A549 (cell line): ENCODE measurements at regions not wholly inside any gene's neighbourhood (a gene's known extent, or its start where the extent isn't known, plus 50 kb on each side); places are given as distances from the start of the nearest gene placed in this dataset.

Source experiments
- ATAC-seq, 2 experiments: fragments of 200-7000 bp in 1 of 2; fragments of >200 bp in 1 of 2; cut with Nextera tagmentation in 1 of 2; cut with Tn5 transposase in 1 of 2; 3 replicates each; pipeline versions ENCODE4 v1.8.0 to v1.9.1; 2018 to 2020; ENCODE audit warnings: mild to moderate bottlenecking in 1 of 2, moderate library complexity in 1 of 2
- CTCF ChIA-PET: fragments of 300-600 bp; sonication (Branson Sonifier 250); formaldehyde crosslinking; extraction: SDS; loops from one replicate; lab custom pipeline; 2021; ENCODE audit warnings: antibody characterized with exemption, inconsistent platforms; lab: Yijun Ruan, JAX
- POLR2A ChIA-PET: fragments of 350-600 bp; formaldehyde crosslinking; extraction: SDS; loops from one replicate; lab custom pipeline; 2021; ENCODE audit warnings: antibody characterized with exemption, inconsistent platforms; lab: Yijun Ruan, JAX
- DNase-seq, 2 experiments: peaks; one replicate each; pipeline versions ENCODE4 v3.0.0 to v3.0.0-alpha.2; 2011 to 2016; ENCODE audit warnings: low read depth in 1 of 2, low spot score in 1 of 2
- FAIRE-seq: peaks from 2 replicates; lab custom pipeline; 2011; peaks lifted over from hg19 to GRCh38; lab: Jason Lieb, UNC
- H3K27ac ChIP-seq, 2 experiments: fragments of >200 bp; sonication (Bioruptor Twin); formaldehyde crosslinking; 3 replicates each; pipeline ENCODE4 v1.5.1; 2016 to 2017
- H3K4me1 ChIP-seq: fragments of >200 bp; sonication (Bioruptor Twin); formaldehyde crosslinking; 3 replicates; pipeline ENCODE4 v1.6.1; 2016
- H3K4me2 ChIP-seq: fragments of >200 bp; sonication (Bioruptor Twin); formaldehyde crosslinking; 3 replicates; pipeline ENCODE4 v1.6.1; 2016
- H3K4me3 ChIP-seq: fragments of >200 bp; sonication (Bioruptor Twin); formaldehyde crosslinking; 3 replicates; pipeline ENCODE4 v1.5.1; 2016
- H3K9me3 ChIP-seq: fragments of >200 bp; sonication (Bioruptor Twin); formaldehyde crosslinking; 3 replicates; pipeline ENCODE4 v1.6.1; 2016
- ATOH8 ChIP-seq: fragments of 250-450 bp; sonication (Bioruptor Pico); IDR thresholded peaks from 2 replicates; pipeline ENCODE4 v1.5.0; 2020; ENCODE audit warnings: low read depth, mild to moderate bottlenecking, moderate library complexity
- BHLHE40 ChIP-seq: IDR thresholded peaks from 2 replicates; pipeline ENCODE4 v1.6.1; 2012; ENCODE audit warnings: low read depth, low read length, inconsistent platforms
- CBX8 ChIP-seq: fragments of 200-600 bp; sonication (generic); IDR thresholded peaks from 2 replicates; pipeline ENCODE4 v1.6.1; 2016
- CTCF ChIP-seq: fragments of >200 bp; sonication (Bioruptor Twin); formaldehyde crosslinking; IDR thresholded peaks from 3 replicates; pipeline ENCODE4 v1.5.1; 2016
- EHMT2 ChIP-seq: fragments of 200-600 bp; sonication (generic); IDR thresholded peaks from 2 replicates; pipeline ENCODE4 v1.6.1; 2016; ENCODE audit warnings: antibody characterized with exemption, low read depth, mild to moderate bottlenecking, moderate library complexity
- ESRRA ChIP-seq: fragments of 150-350 bp; IDR thresholded peaks from 2 replicates; pipeline ENCODE4 v1.6.1; 2014; ENCODE audit warnings: mild to moderate bottlenecking, low read length, borderline replicate concordance
- HEYL ChIP-seq: fragments of 250-450 bp; sonication (Bioruptor Pico); IDR thresholded peaks from 2 replicates; pipeline ENCODE4 v1.8.0; 2021; ENCODE audit warnings: mild to moderate bottlenecking, moderate library complexity
- HOXA7 ChIP-seq: fragments of 250-450 bp; sonication (Bioruptor Pico); IDR thresholded peaks from 2 replicates; pipeline ENCODE4 v1.5.0; 2020; ENCODE audit warnings: mild to moderate bottlenecking, moderate library complexity
- HOXB13 ChIP-seq: fragments of 250-450 bp; sonication (Bioruptor Pico); IDR thresholded peaks from 2 replicates; pipeline ENCODE4 v1.5.0; 2020; ENCODE audit warnings: low read depth, mild to moderate bottlenecking, moderate library complexity
- MYC ChIP-seq: IDR thresholded peaks from 2 replicates; pipeline ENCODE4 v1.6.1; 2012; ENCODE audit warnings: mild to moderate bottlenecking, inconsistent platforms, low read length, improper control_type of control experiment, borderline replicate concordance
- PBX3 ChIP-seq: IDR thresholded peaks from 2 replicates; pipeline ENCODE4 v1.6.1; 2012
- PHF8 ChIP-seq: fragments of 200-600 bp; sonication (generic); IDR thresholded peaks from 2 replicates; pipeline ENCODE4 v1.6.1; 2016; ENCODE audit warnings: low read depth, mild to moderate bottlenecking, antibody characterized with exemption, moderate library complexity, borderline replicate concordance
- POLR2AphosphoS2 ChIP-seq: conservative IDR thresholded peaks from 2 replicates; pipeline ENCODE4 v1.6.1; 2012; ENCODE audit warnings: low read length, improper control_type of control experiment, inconsistent platforms
- RARB ChIP-seq: fragments of 250-450 bp; sonication (Bioruptor Pico); IDR thresholded peaks from 2 replicates; pipeline ENCODE4 v1.8.0; 2021; ENCODE audit warnings: mild to moderate bottlenecking, moderate library complexity
- RCOR1 ChIP-seq: fragments of 150-350 bp; IDR thresholded peaks from 2 replicates; pipeline ENCODE4 v1.6.1; 2014; ENCODE audit warnings: antibody characterized with exemption, low read length, low read depth
- RFX5 ChIP-seq: fragments of 450-650 bp; IDR thresholded peaks from 2 replicates; pipeline ENCODE4 v1.7.1; 2014; ENCODE audit warnings: antibody characterized with exemption, mild to moderate bottlenecking, moderate library complexity
- ZFP36 ChIP-seq: fragments of 450-650 bp; IDR thresholded peaks from 2 replicates; pipeline ENCODE4 v1.6.1; 2014; ENCODE audit warnings: borderline replicate concordance; ENCODE audit not compliant: partially characterized antibody
- ZNF302 ChIP-seq: fragments of 250-450 bp; sonication (Bioruptor Pico); IDR thresholded peaks from 2 replicates; pipeline ENCODE4 v1.9.0; 2021; ENCODE audit warnings: inconsistent platforms, mild to moderate bottlenecking, moderate library complexity
- WGBS: methylation state at CpG from one replicate; pipeline ENCODE4 v1.1.6; 2017; ENCODE audit errors: missing lambda C conversion rate; 5-methylcytosine and 5-hydroxymethylcytosine counted together

GRCh38 chr3:181626036-181626435 lies 85.7 kb upstream of the SOX2 start:
- no peak for DNase-seq
- CTCF ChIA-PET: no interaction called here
- no peak for FAIRE-seq
- Histone ChIP-seq H3K27ac (no peak overlapping the region), H3K4me2 (no peak overlapping the region), H3K4me1 (no peaks in the 10 kb centered on the region), H3K9me3 (no peaks in the 10 kb centered on the region), H3K4me3 (no peak overlapping the region)
- ATAC-seq: no peak
- POLR2A ChIA-PET: no interaction called here
- WGBS: 20% methylated on average over 1 of the region's 1 CpG
- TF ChIP-seq HEYL (CRISPR knock-in tag) (no peak), ZFP36 (no peak), RFX5 (no peak), HOXA7 (CRISPR knock-in tag) (no peak), RARB (no peak)

- no peaks in the 10 kb centered on the region for H3K9me3 ChIP-seq
- TF ChIP-seq ZNF302 (CRISPR knock-in tag) (no peak), ESRRA (no peak)
- ChIA-PET CTCF (no interaction called here), POLR2A (no interaction called here)
- no peak for FAIRE-seq
- no peak overlapping the region for H3K4me3 ChIP-seq
- H3K4me2 ChIP-seq: no peak overlapping the region
- H3K4me1 ChIP-seq: no peaks in the 10 kb centered on the region
- no peak overlapping the region for H3K27ac ChIP-seq
- peak in 1 of 2 experiments; percentile 30; a peak in 1 of 6 replicates for ATAC-seq
- DNase-seq: peak in 1 of 2 experiments; percentile 9
- 54% methylated on average over 4 of the region's 4 CpGs for WGBS
Measured at GRCh38 chr3:181623924-181624694, 87.6 kb upstream of the SOX2 start.

GRCh38 chr3:181622365-181622764 lies 89.4 kb upstream of the SOX2 start:
- POLR2A ChIA-PET: no interaction called here
- Histone ChIP-seq H3K27ac (no peak overlapping the region), H3K4me1 (no peaks in the 10 kb centered on the region), H3K9me3 (no peaks in the 10 kb centered on the region)
- TF ChIP-seq POLR2AphosphoS2 (no peak), ATOH8 (CRISPR knock-in tag) (no peak), RCOR1 (no peak), MYC (no peak), EHMT2 (no peak), PHF8 (no peak), CTCF (no peak), PBX3 (no peak), CBX8 (no peak), BHLHE40 (no peak), HOXB13 (no peak)
- TF ChIP-seq, all 56 proteins: peak for 0
- no peak overlapping the region for H3K4me2 ChIP-seq
- DNase-seq: no peak
- 51% methylated on average over 6 of the region's 6 CpGs for WGBS
- no peak for ATAC-seq
- CTCF ChIA-PET: no interaction called here
- H3K4me3 ChIP-seq: no peak overlapping the region
- FAIRE-seq: no peak
